ENCODE measurements at regions not wholly inside any gene's neighbourhood (a gene's known extent, or its start where the extent isn't known, plus 50 kb on each side); places are given as distances from the start of the nearest gene placed in this dataset.

- DNase-seq (ENCODE audit: low read depth in 2 of 2), result no peak
These were observed 228.3 kb upstream of the ZP4 start for GRCh38 chr1:238119060-238119459.

- no peak for DNase-seq (ENCODE audit: low read depth in 2 of 2)
These were observed 225.1 kb upstream of the ZP4 start for GRCh38 chr1:238115852-238116251.

GRCh38 chr1:238112952-238113621 is 222.4 kb upstream of the ZP4 start:
- no peak for DNase-seq (ENCODE audit: low read depth in 2 of 2)

GRCh38 chr1:238111516-238111915 is 220.8 kb upstream of the ZP4 start:
- DNase-seq (ENCODE audit: low read depth in 2 of 2), result no peak

- no peak for DNase-seq (ENCODE audit: low read depth in 2 of 2)
These were observed 220.4 kb upstream of the ZP4 start for GRCh38 chr1:238111081-238111480.

GRCh38 chr1:238108417-238108816 is 217.7 kb upstream of the ZP4 start:
- DNase-seq (ENCODE audit: low read depth in 2 of 2), result no peak

- no peak for DNase-seq (ENCODE audit: low read depth in 2 of 2)
These were observed 216.6 kb upstream of the ZP4 start for GRCh38 chr1:238107322-238107721.

GRCh38 chr1:238104752-238105151 is 214.0 kb upstream of the ZP4 start:
- DNase-seq (ENCODE audit: low read depth in 2 of 2), result no peak

- no peak for DNase-seq (ENCODE audit: low read depth in 2 of 2)
These were observed 211.2 kb upstream of the ZP4 start for GRCh38 chr1:238101923-238102322.

GRCh38 chr1:238099871-238100270 is 209.1 kb upstream of the ZP4 start:
- no peak for DNase-seq (ENCODE audit: low read depth in 2 of 2)

- no peak for DNase-seq (ENCODE audit: low read depth in 2 of 2)
These were observed 198.9 kb upstream of the ZP4 start for GRCh38 chr1:238089615-238090014.

GRCh38 chr1:238088560-238089290 is 198.0 kb upstream of the ZP4 start:
- no peak for DNase-seq (ENCODE audit: low read depth in 2 of 2)

GRCh38 chr1:238073991-238074390 is 183.3 kb upstream of the ZP4 start:
- no peak for DNase-seq (ENCODE audit: low read depth in 2 of 2)

GRCh38 chr1:238071061-238071460 is 180.3 kb upstream of the ZP4 start:
- no peak for DNase-seq (ENCODE audit: low read depth in 2 of 2)

GRCh38 chr1:238063454-238063853 is 172.7 kb upstream of the ZP4 start:
- DNase-seq (ENCODE audit: low read depth in 2 of 2), result no peak

- DNase-seq (ENCODE audit: low read depth in 2 of 2), result no peak
These were observed 171.4 kb upstream of the ZP4 start for GRCh38 chr1:238061967-238062613.

GRCh38 chr1:238060061-238060460 is 169.3 kb upstream of the ZP4 start:
- no peak for DNase-seq (ENCODE audit: low read depth in 2 of 2)

GRCh38 chr1:238052496-238053266 is 162.0 kb upstream of the ZP4 start:
- no peak for DNase-seq (ENCODE audit: low read depth in 2 of 2)

GRCh38 chr1:238029126-238029525 is 138.4 kb upstream of the ZP4 start:
- no peak for DNase-seq (ENCODE audit: low read depth in 2 of 2)

GRCh38 chr1:238027366-238027765 is 136.6 kb upstream of the ZP4 start:
- no peak for DNase-seq (ENCODE audit: low read depth in 2 of 2)

GRCh38 chr1:238023137-238023536 is 132.4 kb upstream of the ZP4 start:
- no peak for DNase-seq (ENCODE audit: low read depth in 2 of 2)

GRCh38 chr1:238018214-238018613 is 127.5 kb upstream of the ZP4 start:
- no peak for DNase-seq (ENCODE audit: low read depth in 2 of 2)
